Natural killer cell (primary cell): ENCODE measurements at regions not wholly inside any gene's neighbourhood (a gene's known extent, or its start where the extent isn't known, plus 50 kb on each side); places are given as distances from the start of the nearest gene placed in this dataset.

ENCODE experiments used
- ATAC-seq, 3 donors: fragments of 150-1000 bp in 2 of 3; fragments of 200-7000 bp in 1 of 3; cut with Tn5 transposase; 1 replicate in 1 of 3; 2 replicates in 2 of 3; pipeline ENCODE4 v1.10.0; 2021; ENCODE audit warnings: mild to moderate bottlenecking in 2 of 3, moderate library complexity in 2 of 3
- DNase-seq, 2 donors: peaks; one replicate each; pipeline versions ENCODE4 v3.0.0 to v3.0.0-alpha.2; 2013 to 2021; ENCODE audit warnings: mixed read lengths in 1 of 2
- H3K27ac ChIP-seq: one replicate; pipeline ENCODE4 v1.5.1; 2013; ENCODE audit warnings: mild to moderate bottlenecking, low read length
- H3K27me3 ChIP-seq: one replicate; pipeline ENCODE4 v1.6.1; 2013; ENCODE audit warnings: low read length; ENCODE audit not compliant: control insufficient read depth, insufficient read depth
- H3K36me3 ChIP-seq: one replicate; pipeline ENCODE4 v1.6.1; 2013; ENCODE audit warnings: low read length; ENCODE audit not compliant: control insufficient read depth, insufficient read depth
- H3K4me1 ChIP-seq: one replicate; pipeline ENCODE4 v1.6.1; 2013; ENCODE audit warnings: low read length; ENCODE audit not compliant: control insufficient read depth, insufficient read depth
- H3K4me3 ChIP-seq: one replicate; pipeline ENCODE4 v1.5.1; 2013; ENCODE audit warnings: low read length
- H3K9me3 ChIP-seq: one replicate; pipeline ENCODE4 v1.6.1; 2013; ENCODE audit warnings: low read length; ENCODE audit not compliant: control insufficient read depth, insufficient read depth
- H3K27ac Mint-ChIP-seq, 2 donors: one replicate each; pipeline ENCODE4 v1.8.0; 2022; ENCODE audit warnings: mild to moderate bottlenecking in 2 of 2, mixed read lengths in 2 of 2, moderate library complexity in 1 of 2
- H3K27me3 Mint-ChIP-seq, 2 donors: one replicate each; pipeline ENCODE4 v1.8.0; 2022; ENCODE audit warnings: low read depth in 2 of 2, mixed read lengths in 2 of 2
- H3K36me3 Mint-ChIP-seq: one replicate; pipeline ENCODE4 v1.8.0; 2022; ENCODE audit warnings: mixed read lengths
- H3K4me1 Mint-ChIP-seq, 2 donors: one replicate each; pipeline ENCODE4 v1.8.0; 2022; ENCODE audit warnings: mixed read lengths in 2 of 2
- H3K4me3 Mint-ChIP-seq: one replicate; pipeline ENCODE4 v1.8.0; 2022; ENCODE audit warnings: mild to moderate bottlenecking, moderate library complexity, mixed read lengths
- H3K9me3 Mint-ChIP-seq, 2 donors: one replicate each; pipeline ENCODE4 v1.8.0; 2022; ENCODE audit warnings: mixed read lengths in 2 of 2
- WGBS: methylation state at CpG from one replicate; pipeline ENCODE4 v1.1.7; 2013; ENCODE audit warnings: missing lambda C conversion rate; ENCODE audit not compliant: insufficient coverage; 5-methylcytosine and 5-hydroxymethylcytosine counted together
- intact Hi-C: fragments of 100-400 bp; cut with micrococcal nuclease; formaldehyde crosslinking; loops from one replicate; pipeline ENCODE4 v1.14.2; 2022
- TF ChIP-seq, protein P1 (sequence below): fragments of 200-600 bp; IDR thresholded peaks from one replicate; pipeline ENCODE4 v1.8.0; 2022; ENCODE audit warnings: antibody characterized with exemption

DNA sequence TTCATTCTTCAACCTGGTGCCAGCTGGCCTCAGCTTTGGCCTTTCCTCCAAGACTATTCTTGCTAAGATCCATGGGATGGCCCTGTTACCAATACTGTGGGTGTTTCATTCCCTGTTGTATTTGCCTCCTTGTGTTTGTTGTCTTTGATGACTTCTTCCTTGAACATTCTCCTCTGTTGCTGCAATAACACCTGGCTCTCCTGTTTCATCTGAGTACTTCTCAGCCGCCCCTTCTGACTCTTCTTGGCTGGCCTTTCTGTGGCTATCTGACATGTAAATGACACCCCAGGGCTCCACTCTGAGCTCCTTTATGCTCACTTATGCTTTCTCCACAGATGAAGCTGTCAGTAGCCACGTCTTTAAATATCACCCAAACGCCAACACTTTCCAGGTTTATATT, 302.7 kb upstream of the CHRNA7 start:
- intact Hi-C loops, result no loop called here

DNA sequence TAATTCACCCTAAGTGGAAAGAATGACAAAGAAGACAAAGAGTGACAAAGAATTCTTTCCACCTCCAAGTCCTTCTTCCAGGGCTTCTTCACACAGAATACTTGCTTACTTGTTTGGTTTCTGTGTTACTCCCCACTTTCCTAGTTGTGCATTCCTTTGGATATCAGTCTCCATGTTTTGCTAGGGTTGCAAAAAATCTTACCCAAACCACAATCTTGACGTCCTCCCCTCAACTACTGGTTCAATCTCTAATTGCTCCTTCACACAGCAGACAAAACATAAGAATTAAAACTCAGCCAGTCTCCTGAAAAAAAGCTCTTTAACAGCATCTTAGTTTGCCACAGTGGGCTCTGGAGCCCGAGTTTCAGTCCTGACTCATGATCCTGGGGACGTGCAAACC, 297.6 kb upstream of the CHRNA7 start:
- H3K27ac Mint-ChIP-seq, result no peak overlapping the region
- no peaks in the 10 kb centered on the region for H3K36me3 Mint-ChIP-seq
- TF ChIP-seq, protein P1, sequence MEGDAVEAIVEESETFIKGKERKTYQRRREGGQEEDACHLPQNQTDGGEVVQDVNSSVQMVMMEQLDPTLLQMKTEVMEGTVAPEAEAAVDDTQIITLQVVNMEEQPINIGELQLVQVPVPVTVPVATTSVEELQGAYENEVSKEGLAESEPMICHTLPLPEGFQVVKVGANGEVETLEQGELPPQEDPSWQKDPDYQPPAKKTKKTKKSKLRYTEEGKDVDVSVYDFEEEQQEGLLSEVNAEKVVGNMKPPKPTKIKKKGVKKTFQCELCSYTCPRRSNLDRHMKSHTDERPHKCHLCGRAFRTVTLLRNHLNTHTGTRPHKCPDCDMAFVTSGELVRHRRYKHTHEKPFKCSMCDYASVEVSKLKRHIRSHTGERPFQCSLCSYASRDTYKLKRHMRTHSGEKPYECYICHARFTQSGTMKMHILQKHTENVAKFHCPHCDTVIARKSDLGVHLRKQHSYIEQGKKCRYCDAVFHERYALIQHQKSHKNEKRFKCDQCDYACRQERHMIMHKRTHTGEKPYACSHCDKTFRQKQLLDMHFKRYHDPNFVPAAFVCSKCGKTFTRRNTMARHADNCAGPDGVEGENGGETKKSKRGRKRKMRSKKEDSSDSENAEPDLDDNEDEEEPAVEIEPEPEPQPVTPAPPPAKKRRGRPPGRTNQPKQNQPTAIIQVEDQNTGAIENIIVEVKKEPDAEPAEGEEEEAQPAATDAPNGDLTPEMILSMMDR, result no peak
- intact Hi-C loops, result no loop called here
- H3K9me3 Mint-ChIP-seq, result peaks cover 0 to 4% of the 10 kb centered on the region in 2 donors
- Histone ChIP-seq H3K4me1 (no peaks in the 10 kb centered on the region), H3K36me3 (no peaks in the 10 kb centered on the region), H3K27ac (no peak overlapping the region), H3K27me3 (peaks cover 5% of the 10 kb centered on the region), H3K9me3 (no peaks in the 10 kb centered on the region), H3K4me3 (no peak overlapping the region)
- no peak for ATAC-seq
- no peak for DNase-seq
- H3K4me1 Mint-ChIP-seq, result no peaks in the 10 kb centered on the region
- 74% methylated on average over 3 of the region's 3 CpGs for WGBS
- H3K4me3 Mint-ChIP-seq, result no peak overlapping the region
- peaks cover 30 to 59% of the 10 kb centered on the region in 2 donors for H3K27me3 Mint-ChIP-seq

More for the DNA sequence above, 302.7 kb upstream of the CHRNA7 start:
- no peak overlapping the region for H3K4me3 Mint-ChIP-seq
- WGBS, result 80% methylated on average over 3 of the region's 3 CpGs
- H3K4me1 Mint-ChIP-seq, result no peaks in the 10 kb centered on the region
- H3K27ac Mint-ChIP-seq, result no peak overlapping the region
- DNase-seq, result no peak
- peaks cover 30 to 56% of the 10 kb centered on the region in 2 donors for H3K27me3 Mint-ChIP-seq
- Histone ChIP-seq H3K4me3 (no peak overlapping the region), H3K4me1 (no peaks in the 10 kb centered on the region), H3K36me3 (no peaks in the 10 kb centered on the region), H3K27me3 (peaks cover 5% of the 10 kb centered on the region), H3K27ac (no peak overlapping the region), H3K9me3 (no peaks in the 10 kb centered on the region)
- peaks cover 0 to 2% of the 10 kb centered on the region in 2 donors for H3K9me3 Mint-ChIP-seq
- no peak for ATAC-seq
- H3K36me3 Mint-ChIP-seq, result no peaks in the 10 kb centered on the region
- TF ChIP-seq, protein P1, result no peak

DNA sequence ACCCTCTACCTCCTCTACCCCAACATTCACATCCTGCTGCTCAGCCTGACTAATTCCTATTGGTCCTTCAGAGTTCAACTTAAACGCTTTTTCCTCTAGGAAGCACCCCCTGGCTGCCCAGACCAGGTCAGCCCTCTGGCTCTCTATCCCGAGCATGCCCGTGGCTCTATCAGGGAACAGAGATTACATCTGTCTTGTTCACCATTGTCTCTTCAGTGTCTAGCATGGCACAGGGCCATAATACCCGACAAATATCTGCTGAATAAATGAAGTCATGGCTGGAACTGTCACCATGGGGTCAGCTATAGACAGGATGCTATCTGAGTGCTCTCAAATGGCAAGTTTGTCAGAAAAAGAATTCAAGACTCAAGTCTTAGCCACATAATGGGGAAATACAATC, 296.9 kb upstream of the CHRNA7 start:
- peaks cover 5% of the 10 kb centered on the region for H3K27me3 ChIP-seq
- Mint-ChIP-seq H3K27me3 (peaks cover 28 to 59% of the 10 kb centered on the region in 2 donors), H3K27ac (no peak overlapping the region), H3K4me1 (no peaks in the 10 kb centered on the region), H3K36me3 (no peaks in the 10 kb centered on the region), H3K4me3 (no peak overlapping the region), H3K9me3 (peaks cover 0 to 4% of the 10 kb centered on the region in 2 donors)
- TF ChIP-seq, protein P1, result no peak
- H3K4me1 ChIP-seq, result no peaks in the 10 kb centered on the region
- H3K4me3 ChIP-seq, result no peak overlapping the region
- intact Hi-C loops, result no loop called here
- no peaks in the 10 kb centered on the region for H3K36me3 ChIP-seq
- no peak for ATAC-seq
- no peak for DNase-seq
- H3K27ac ChIP-seq, result no peak overlapping the region
- H3K9me3 ChIP-seq, result no peaks in the 10 kb centered on the region
- WGBS, result 67% methylated on average over 4 of the region's 4 CpGs

DNA sequence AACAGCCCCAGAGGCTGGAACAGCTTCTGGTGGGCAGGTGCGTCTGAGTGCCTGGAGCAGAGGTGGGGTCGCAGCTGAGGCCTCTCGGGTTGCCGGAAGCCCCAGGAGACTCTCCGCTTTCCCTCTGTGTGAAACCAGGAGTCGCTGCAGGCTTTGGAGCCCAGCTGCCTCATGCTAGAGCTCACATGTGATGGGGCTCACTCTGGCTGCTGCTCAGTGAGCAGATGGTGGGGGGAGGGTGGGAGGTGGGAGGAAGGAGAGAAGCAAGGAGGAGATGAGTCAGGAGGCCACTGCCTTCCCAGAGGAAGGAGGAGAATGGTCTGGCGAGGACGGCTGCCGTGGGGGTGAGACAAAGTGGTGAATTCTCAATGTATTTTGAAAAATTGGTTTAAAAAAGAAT, 290.1 kb upstream of the CHRNA7 start:
- Mint-ChIP-seq H3K27me3 (peaks cover 22 to 57% of the 10 kb centered on the region in 2 donors), H3K36me3 (peaks cover 20% of the 10 kb centered on the region), H3K9me3 (peaks cover 7 to 19% of the 10 kb centered on the region in 2 donors), H3K27ac (no peak overlapping the region), H3K4me1 (no peaks in the 10 kb centered on the region), H3K4me3 (no peak overlapping the region)
- no peaks in the 10 kb centered on the region for H3K4me1 ChIP-seq
- no peak overlapping the region for H3K27ac ChIP-seq
- TF ChIP-seq, protein P1, result no peak
- intact Hi-C loops, result no loop called here
- no peaks in the 10 kb centered on the region for H3K27me3 ChIP-seq
- H3K36me3 ChIP-seq, result no peaks in the 10 kb centered on the region
- ATAC-seq (no peak), DNase-seq (no peak)
- H3K4me3 ChIP-seq, result no peak overlapping the region
- no peaks in the 10 kb centered on the region for H3K9me3 ChIP-seq
- 74% methylated on average over 9 of the region's 9 CpGs for WGBS
